ENCODE measurements at regions not wholly inside any gene's neighbourhood (a gene's known extent, or its start where the extent isn't known, plus 50 kb on each side); places are given as distances from the start of the nearest gene placed in this dataset.
"Not testable (repeated sequence)": the region's sequence is repeated elsewhere in the genome, so short reads cannot be mapped to it uniquely, and the experiment has no call there.

DNA sequence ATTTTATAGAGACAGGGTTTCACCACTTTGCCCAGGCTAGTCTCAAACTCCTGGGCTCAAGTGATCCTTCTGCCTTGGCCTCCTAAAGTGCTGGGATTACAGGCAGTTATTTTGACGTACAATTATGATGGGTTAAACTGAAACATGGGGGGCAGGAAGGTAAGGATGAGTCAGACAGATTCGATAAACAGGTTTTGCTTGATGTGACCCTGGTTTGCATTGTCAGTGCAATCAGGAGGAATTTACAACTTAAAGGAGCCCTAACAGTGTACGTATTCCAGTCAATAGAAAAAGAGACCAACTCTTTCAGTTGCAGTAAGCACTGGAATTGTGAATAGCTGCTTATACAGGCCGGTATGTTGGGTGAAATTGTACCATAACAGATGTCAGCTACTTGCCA, 246.3 kb upstream of the NOTCH2NLA start:
- not testable (repeated sequence) for H3K4me1 ChIP-seq (ENCODE audit: control insufficient read depth in 2 of 2, insufficient read depth in 1 of 2, low read depth in 1 of 2, low read length in 2 of 2); H3K23ac ChIP-seq (ENCODE audit: low read depth, low read length, poor library complexity); H2BK120ac ChIP-seq (ENCODE audit: low read depth, low read length); H3K9ac ChIP-seq (ENCODE audit: low read depth, low read length, poor library complexity); DNase-seq (ENCODE audit: low spot score); H3K36me3 ChIP-seq (replicated peaks in 1 of 2; ENCODE audit: control insufficient read depth in 2 of 2, insufficient read depth in 2 of 2, low read length in 2 of 2); H2AK5ac ChIP-seq (ENCODE audit: low read depth, low read length); H2BK15ac ChIP-seq (ENCODE audit: low read length); H4K91ac ChIP-seq (ENCODE audit: low read depth, low read length, poor library complexity); H3K9me3 ChIP-seq (replicated peaks in 1 of 2; ENCODE audit: control insufficient read depth in 2 of 2, insufficient read depth in 1 of 2, low read depth in 1 of 2, low read length in 2 of 2); H4K8ac ChIP-seq (ENCODE audit: low read depth, low read length); H2BK5ac ChIP-seq (ENCODE audit: low read length); H3K27ac ChIP-seq (replicated peaks; ENCODE audit: low read length); H3K4ac ChIP-seq (ENCODE audit: low read length); H2AFZ ChIP-seq (ENCODE audit: low read length); H3K79me1 ChIP-seq (ENCODE audit: low read depth, low read length); H3K4me2 ChIP-seq (ENCODE audit: insufficient read depth, low read length, poor library complexity, severe bottlenecking); H3K4me3 ChIP-seq (ENCODE audit: low read length in 2 of 2); H3K14ac ChIP-seq (ENCODE audit: low read length); H2BK12ac ChIP-seq (ENCODE audit: low read length); H3K27me3 ChIP-seq (ENCODE audit: control insufficient read depth in 3 of 3, insufficient read depth in 3 of 3, low read depth in 1 of 3, low read length in 3 of 3); H3K18ac ChIP-seq (ENCODE audit: low read length)
- no CpG with 5 or more reads among the region's 4 CpGs for WGBS, 2 donors (ENCODE audit: extremely low coverage in 2 of 2, insufficient read length in 2 of 2, insufficient replicate concordance in 1 of 2)

DNA sequence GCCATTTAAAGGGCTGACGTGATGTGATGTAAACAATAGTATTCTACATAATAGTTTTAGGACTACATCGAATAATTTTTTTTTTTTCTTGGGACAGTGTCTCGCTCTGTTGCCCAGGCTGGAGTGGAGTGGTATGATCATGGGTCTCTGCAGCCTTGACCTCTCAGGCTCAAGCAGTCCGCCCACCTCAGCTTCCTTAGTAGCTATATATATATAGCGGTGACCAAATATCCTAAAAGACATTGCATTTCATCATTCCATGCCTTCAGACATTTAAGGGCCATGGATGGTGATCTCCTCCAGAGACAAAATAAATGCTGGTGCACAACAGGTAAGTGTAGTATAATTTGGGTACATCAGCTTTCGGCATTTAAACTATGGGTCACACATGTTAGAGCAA, 245.4 kb upstream of the NOTCH2NLA start:
- H2BK12ac ChIP-seq (ENCODE audit: low read length); DNase-seq (ENCODE audit: low spot score); H3K36me3 ChIP-seq (replicated peaks in 1 of 2; ENCODE audit: control insufficient read depth in 2 of 2, insufficient read depth in 2 of 2, low read length in 2 of 2); H3K9me3 ChIP-seq (replicated peaks in 1 of 2; ENCODE audit: control insufficient read depth in 2 of 2, insufficient read depth in 1 of 2, low read depth in 1 of 2, low read length in 2 of 2); H3K79me1 ChIP-seq (ENCODE audit: low read depth, low read length); H2BK5ac ChIP-seq (ENCODE audit: low read length); H2BK120ac ChIP-seq (ENCODE audit: low read depth, low read length); H2BK15ac ChIP-seq (ENCODE audit: low read length); H3K27ac ChIP-seq (replicated peaks; ENCODE audit: low read length); H4K8ac ChIP-seq (ENCODE audit: low read depth, low read length); H2AK5ac ChIP-seq (ENCODE audit: low read depth, low read length); H4K91ac ChIP-seq (ENCODE audit: low read depth, low read length, poor library complexity); H3K23ac ChIP-seq (ENCODE audit: low read depth, low read length, poor library complexity); H3K14ac ChIP-seq (ENCODE audit: low read length); H3K9ac ChIP-seq (ENCODE audit: low read depth, low read length, poor library complexity); H3K4me3 ChIP-seq (ENCODE audit: low read length in 2 of 2); H3K4me2 ChIP-seq (ENCODE audit: insufficient read depth, low read length, poor library complexity, severe bottlenecking); H3K27me3 ChIP-seq (ENCODE audit: control insufficient read depth in 3 of 3, insufficient read depth in 3 of 3, low read depth in 1 of 3, low read length in 3 of 3); H2AFZ ChIP-seq (ENCODE audit: low read length); H3K18ac ChIP-seq (ENCODE audit: low read length); H3K4ac ChIP-seq (ENCODE audit: low read length); H3K4me1 ChIP-seq (ENCODE audit: control insufficient read depth in 2 of 2, insufficient read depth in 1 of 2, low read depth in 1 of 2, low read length in 2 of 2): not testable (repeated sequence)
- WGBS, 2 donors (ENCODE audit: extremely low coverage in 2 of 2, insufficient read length in 2 of 2, insufficient replicate concordance in 1 of 2), result no CpG with 5 or more reads among the region's 6 CpGs

DNA sequence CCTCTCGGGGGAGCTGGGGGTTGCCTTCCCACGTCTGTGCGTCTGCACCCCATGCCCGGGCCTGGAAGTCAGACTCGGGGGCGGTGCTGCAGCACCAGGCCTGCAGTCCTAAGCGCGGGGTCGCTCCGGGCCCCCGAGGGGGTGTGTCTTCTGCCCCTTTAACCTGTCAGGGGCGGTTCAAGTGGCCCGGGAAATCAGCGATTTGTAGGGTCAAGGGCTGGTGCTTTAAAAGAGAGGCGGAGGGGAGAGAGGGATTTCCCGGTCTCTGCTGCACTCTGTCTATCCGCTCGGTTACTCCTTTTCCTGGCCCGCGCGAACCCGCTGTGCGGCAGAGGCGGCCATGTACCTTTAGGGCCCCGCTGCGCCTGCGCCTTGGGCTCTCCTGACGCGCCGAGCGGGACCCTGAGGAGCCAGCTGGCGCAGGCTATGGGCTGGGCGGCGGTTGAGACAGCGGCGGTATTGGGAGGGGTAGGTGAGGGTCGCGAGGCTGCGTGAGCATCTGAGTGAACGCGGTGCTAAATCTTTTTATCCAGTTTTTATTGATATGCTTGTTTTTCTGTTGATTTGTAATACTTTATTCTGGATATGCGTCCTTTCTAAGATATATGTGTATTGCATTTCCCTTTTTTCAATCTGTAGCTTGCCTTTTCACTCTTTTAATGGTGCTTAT, 243.5 kb upstream of the NOTCH2NLA start:
- H4K91ac ChIP-seq (ENCODE audit: low read depth, low read length, poor library complexity), result not testable (repeated sequence)
- peak; percentile 46 for DNase-seq (ENCODE audit: low spot score)

DNA sequence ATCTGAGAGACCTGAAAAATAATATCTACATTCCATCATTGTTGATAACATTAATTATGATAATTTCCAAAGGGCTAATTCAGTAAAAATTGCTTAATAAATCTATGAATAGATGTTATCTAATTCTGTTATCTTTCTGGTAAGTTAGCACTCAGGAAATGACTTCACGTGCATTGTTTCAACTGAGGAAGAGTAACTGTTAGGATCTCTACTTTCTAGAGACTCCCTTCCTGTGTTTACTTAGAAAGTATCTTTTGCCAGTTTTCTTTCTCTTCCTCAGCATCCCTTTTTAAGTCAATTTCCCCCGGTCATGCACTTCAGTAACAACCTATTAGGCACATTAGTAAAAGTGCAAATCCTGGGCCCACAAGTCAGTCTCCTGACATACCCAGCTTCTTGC, 231.1 kb upstream of the NOTCH2NLA start:
- H3K14ac ChIP-seq (ENCODE audit: low read length); H3K79me1 ChIP-seq (ENCODE audit: low read depth, low read length); H4K8ac ChIP-seq (ENCODE audit: low read depth, low read length); H3K27me3 ChIP-seq (ENCODE audit: control insufficient read depth in 3 of 3, insufficient read depth in 3 of 3, low read depth in 1 of 3, low read length in 3 of 3); H3K9ac ChIP-seq (ENCODE audit: low read depth, low read length, poor library complexity); H3K4me3 ChIP-seq (ENCODE audit: low read length in 2 of 2); H2AFZ ChIP-seq (ENCODE audit: low read length); H3K36me3 ChIP-seq (replicated peaks in 1 of 2; ENCODE audit: control insufficient read depth in 2 of 2, insufficient read depth in 2 of 2, low read length in 2 of 2); H3K4me1 ChIP-seq (ENCODE audit: control insufficient read depth in 2 of 2, insufficient read depth in 1 of 2, low read depth in 1 of 2, low read length in 2 of 2); H2BK120ac ChIP-seq (ENCODE audit: low read depth, low read length); H3K9me3 ChIP-seq (replicated peaks in 1 of 2; ENCODE audit: control insufficient read depth in 2 of 2, insufficient read depth in 1 of 2, low read depth in 1 of 2, low read length in 2 of 2); DNase-seq (ENCODE audit: low spot score); H3K4ac ChIP-seq (ENCODE audit: low read length); H2BK12ac ChIP-seq (ENCODE audit: low read length); H2BK15ac ChIP-seq (ENCODE audit: low read length); H3K18ac ChIP-seq (ENCODE audit: low read length); H3K4me2 ChIP-seq (ENCODE audit: insufficient read depth, low read length, poor library complexity, severe bottlenecking); H2BK5ac ChIP-seq (ENCODE audit: low read length); H4K91ac ChIP-seq (ENCODE audit: low read depth, low read length, poor library complexity); H2AK5ac ChIP-seq (ENCODE audit: low read depth, low read length); H3K23ac ChIP-seq (ENCODE audit: low read depth, low read length, poor library complexity); H3K27ac ChIP-seq (replicated peaks; ENCODE audit: low read length): not testable (repeated sequence)
- WGBS, 2 donors (ENCODE audit: extremely low coverage in 2 of 2, insufficient read length in 2 of 2, insufficient replicate concordance in 1 of 2), result no CpG with 5 or more reads among the region's 2 CpGs

More for the DNA sequence above, 243.5 kb upstream of the NOTCH2NLA start:
- not testable (repeated sequence) for H2BK12ac ChIP-seq (ENCODE audit: low read length); H2BK5ac ChIP-seq (ENCODE audit: low read length); H3K9ac ChIP-seq (ENCODE audit: low read depth, low read length, poor library complexity); H3K9me3 ChIP-seq (replicated peaks in 1 of 2; ENCODE audit: control insufficient read depth in 2 of 2, insufficient read depth in 1 of 2, low read depth in 1 of 2, low read length in 2 of 2); H2AK5ac ChIP-seq (ENCODE audit: low read depth, low read length); H3K23ac ChIP-seq (ENCODE audit: low read depth, low read length, poor library complexity); H3K79me1 ChIP-seq (ENCODE audit: low read depth, low read length); H2BK15ac ChIP-seq (ENCODE audit: low read length); H3K4me1 ChIP-seq (ENCODE audit: control insufficient read depth in 2 of 2, insufficient read depth in 1 of 2, low read depth in 1 of 2, low read length in 2 of 2); H3K4ac ChIP-seq (ENCODE audit: low read length); H2BK120ac ChIP-seq (ENCODE audit: low read depth, low read length); H3K14ac ChIP-seq (ENCODE audit: low read length); H3K27me3 ChIP-seq (ENCODE audit: control insufficient read depth in 3 of 3, insufficient read depth in 3 of 3, low read depth in 1 of 3, low read length in 3 of 3); H3K36me3 ChIP-seq (replicated peaks in 1 of 2; ENCODE audit: control insufficient read depth in 2 of 2, insufficient read depth in 2 of 2, low read length in 2 of 2); H3K18ac ChIP-seq (ENCODE audit: low read length); H4K8ac ChIP-seq (ENCODE audit: low read depth, low read length); H3K27ac ChIP-seq (replicated peaks; ENCODE audit: low read length)
- no CpG with 5 or more reads among the region's 42 CpGs for WGBS, 2 donors (ENCODE audit: extremely low coverage in 2 of 2, insufficient read length in 2 of 2, insufficient replicate concordance in 1 of 2)
- peak overlapping the region; percentile 18 for H3K4me2 ChIP-seq (ENCODE audit: insufficient read depth, low read length, poor library complexity, severe bottlenecking)
- H2AFZ ChIP-seq (ENCODE audit: low read length), result peak overlapping the region; percentile 88
- H3K4me3 ChIP-seq (ENCODE audit: low read length in 2 of 2), result peak overlapping the region in 1 of 2 donors; percentile 42
